ENCODE measurements at regions not wholly inside any gene's neighbourhood (a gene's known extent, or its start where the extent isn't known, plus 50 kb on each side); places are given as distances from the start of the nearest gene placed in this dataset.

DNA sequence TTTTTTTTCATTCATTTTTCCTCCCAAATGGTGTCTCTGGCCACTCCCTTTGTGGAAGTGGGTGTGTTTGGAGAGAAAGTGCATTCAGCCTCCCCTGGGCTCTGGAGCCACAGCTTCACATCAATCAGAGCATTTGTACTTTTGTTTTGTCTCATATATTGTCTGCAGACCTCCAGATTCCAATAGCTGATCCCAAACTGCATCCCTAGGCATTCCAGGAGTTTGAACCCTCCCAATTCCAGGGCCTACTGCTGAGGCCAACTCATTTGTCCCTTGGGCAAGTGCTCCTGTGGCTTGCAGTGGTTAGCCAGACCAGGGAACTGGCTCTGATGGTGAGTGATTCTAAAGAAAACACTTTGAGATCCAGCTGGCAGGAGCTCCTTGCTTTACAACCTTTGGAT is 163.3 kb downstream of the IPMK start:
- TF ChIP-seq, protein P1, sequence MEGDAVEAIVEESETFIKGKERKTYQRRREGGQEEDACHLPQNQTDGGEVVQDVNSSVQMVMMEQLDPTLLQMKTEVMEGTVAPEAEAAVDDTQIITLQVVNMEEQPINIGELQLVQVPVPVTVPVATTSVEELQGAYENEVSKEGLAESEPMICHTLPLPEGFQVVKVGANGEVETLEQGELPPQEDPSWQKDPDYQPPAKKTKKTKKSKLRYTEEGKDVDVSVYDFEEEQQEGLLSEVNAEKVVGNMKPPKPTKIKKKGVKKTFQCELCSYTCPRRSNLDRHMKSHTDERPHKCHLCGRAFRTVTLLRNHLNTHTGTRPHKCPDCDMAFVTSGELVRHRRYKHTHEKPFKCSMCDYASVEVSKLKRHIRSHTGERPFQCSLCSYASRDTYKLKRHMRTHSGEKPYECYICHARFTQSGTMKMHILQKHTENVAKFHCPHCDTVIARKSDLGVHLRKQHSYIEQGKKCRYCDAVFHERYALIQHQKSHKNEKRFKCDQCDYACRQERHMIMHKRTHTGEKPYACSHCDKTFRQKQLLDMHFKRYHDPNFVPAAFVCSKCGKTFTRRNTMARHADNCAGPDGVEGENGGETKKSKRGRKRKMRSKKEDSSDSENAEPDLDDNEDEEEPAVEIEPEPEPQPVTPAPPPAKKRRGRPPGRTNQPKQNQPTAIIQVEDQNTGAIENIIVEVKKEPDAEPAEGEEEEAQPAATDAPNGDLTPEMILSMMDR (IDR thresholded peaks at IDR 0.05; ENCODE audit: low read depth, low read length) = no peak
- TF ChIP-seq EZH2phosphoT487 (IDR thresholded peaks at IDR 0.05; ENCODE audit: low read depth) = no peak

Measured in OCI-LY3 (cell line).